Hepatocyte (in vitro differentiated cells): ENCODE measurements at regions not wholly inside any gene's neighbourhood (a gene's known extent, or its start where the extent isn't known, plus 50 kb on each side); places are given as distances from the start of the nearest gene placed in this dataset.

ENCODE experiments used
- DNase-seq: peaks from one replicate; pipeline ENCODE4 v3.0.0-alpha.2; 2016; ENCODE audit warnings: low spot score
- H2AFZ ChIP-seq: fragments of 200-600 bp; sonication (generic); 2 replicates; pipeline ENCODE4 v1.6.0; 2016; ENCODE audit warnings: antibody characterized with exemption, mild to moderate bottlenecking
- H3K27ac ChIP-seq: fragments of 200-600 bp; sonication (generic); 2 replicates; pipeline ENCODE4 v1.5.1; 2016; ENCODE audit warnings: mild to moderate bottlenecking
- H3K27me3 ChIP-seq: fragments of 200-600 bp; sonication (generic); 2 replicates; pipeline ENCODE4 v1.6.1; 2016
- H3K36me3 ChIP-seq: fragments of 200-600 bp; sonication (generic); replicated peaks from 2 replicates; pipeline ENCODE4 v1.5.1; 2016; ENCODE audit warnings: low read depth; ENCODE audit not compliant: insufficient read depth
- H3K4me1 ChIP-seq: fragments of 200-600 bp; sonication (generic); 2 replicates; pipeline ENCODE4 v1.5.1; 2016; ENCODE audit warnings: mild to moderate bottlenecking, moderate library complexity; ENCODE audit not compliant: insufficient read depth
- H3K4me2 ChIP-seq: fragments of 200-600 bp; sonication (generic); 2 replicates; pipeline ENCODE4 v1.6.0; 2016
- H3K4me3 ChIP-seq: fragments of 200-600 bp; sonication (generic); 2 replicates; pipeline ENCODE4 v1.5.1; 2016; ENCODE audit warnings: mild to moderate bottlenecking
- H3K79me2 ChIP-seq: fragments of 200-600 bp; sonication (generic); 2 replicates; pipeline ENCODE4 v1.6.0; 2017; ENCODE audit warnings: mild to moderate bottlenecking
- H3K9me2 ChIP-seq: fragments of 200-600 bp; sonication (generic); replicated peaks from 2 replicates; pipeline ENCODE4 v1.6.0; 2017; ENCODE audit warnings: mild to moderate bottlenecking; ENCODE audit not compliant: insufficient read depth
- H3K9me3 ChIP-seq: fragments of 200-600 bp; sonication (generic); 2 replicates; pipeline ENCODE4 v1.5.1; 2016; ENCODE audit warnings: low read depth, mild to moderate bottlenecking
- H4K20me1 ChIP-seq: fragments of 200-600 bp; sonication (generic); 2 replicates; pipeline ENCODE4 v1.6.0; 2016; ENCODE audit warnings: mild to moderate bottlenecking; ENCODE audit not compliant: insufficient read depth, poor library complexity, severe bottlenecking
- CTCF ChIP-seq: fragments of 200-600 bp; sonication (generic); IDR thresholded peaks from 2 replicates; pipeline ENCODE4 v1.5.1; 2016; ENCODE audit warnings: antibody characterized with exemption, mild to moderate bottlenecking; ENCODE audit not compliant: poor library complexity
- EZH2 ChIP-seq: fragments of 200-600 bp; sonication (generic); IDR thresholded peaks from 2 replicates; pipeline ENCODE4 v1.6.1; 2016; ENCODE audit warnings: antibody characterized with exemption, mild to moderate bottlenecking, borderline replicate concordance
- EZH2phosphoT487 ChIP-seq: fragments of 200-600 bp; sonication (generic); IDR thresholded peaks from one replicate; pipeline ENCODE4 v1.6.1; 2018; ENCODE audit warnings: antibody characterized with exemption, mild to moderate bottlenecking, low read depth, moderate library complexity; ENCODE audit not compliant: unreplicated experiment, severe bottlenecking
- WGBS: methylation state at CpG from one replicate; pipeline ENCODE4 v1.1.6; 2016; ENCODE audit warnings: low lambda C conversion rate; ENCODE audit errors: missing lambda C conversion rate; 5-methylcytosine and 5-hydroxymethylcytosine counted together

GRCh38 chr5:142403583-142403982 lies 78.8 kb upstream of the SPRY4 start:
- no peak for TF ChIP-seq CTCF
- no peak for TF ChIP-seq EZH2
- no peak for TF ChIP-seq EZH2phosphoT487
- Histone ChIP-seq H3K9me2 (no peaks in the 10 kb centered on the region), H3K4me3 (no peak overlapping the region), H3K36me3 (no peaks in the 10 kb centered on the region), H2AFZ (peak overlapping the region; percentile 2), H4K20me1 (no peaks in the 10 kb centered on the region), H3K4me1 (peaks cover 20% of the 10 kb centered on the region), H3K4me2 (peak overlapping the region; percentile 55), H3K27ac (peak overlapping the region; percentile 82), H3K27me3 (no peaks in the 10 kb centered on the region), H3K9me3 (no peaks in the 10 kb centered on the region), H3K79me2 (no peaks in the 10 kb centered on the region)
- WGBS, result 51% methylated on average over 7 of the region's 7 CpGs
- peak; percentile 30 for DNase-seq

GRCh38 chr5:142402752-142403318 lies 78.0 kb upstream of the SPRY4 start:
- no peak for TF ChIP-seq EZH2
- TF ChIP-seq EZH2phosphoT487, result no peak
- TF ChIP-seq CTCF, result no peak
- H3K36me3 ChIP-seq, result no peaks in the 10 kb centered on the region
- no peaks in the 10 kb centered on the region for H3K79me2 ChIP-seq
- 98% methylated on average over 3 of the region's 3 CpGs for WGBS
- peaks cover 20% of the 10 kb centered on the region for H3K4me1 ChIP-seq
- H3K9me3 ChIP-seq, result no peaks in the 10 kb centered on the region
- no peaks in the 10 kb centered on the region for H3K27me3 ChIP-seq
- H3K4me3 ChIP-seq, result no peak overlapping the region
- no peak for DNase-seq
- H3K27ac ChIP-seq, result peak overlapping the region; percentile 54
- H2AFZ ChIP-seq, result no peak overlapping the region
- no peak overlapping the region for H3K4me2 ChIP-seq
- no peaks in the 10 kb centered on the region for H4K20me1 ChIP-seq
- H3K9me2 ChIP-seq, result no peaks in the 10 kb centered on the region

GRCh38 chr5:142400415-142400814 lies 75.6 kb upstream of the SPRY4 start:
- no peaks in the 10 kb centered on the region for H3K9me3 ChIP-seq
- WGBS, result 71% methylated on average over 8 of the region's 8 CpGs
- no peak overlapping the region for H3K4me2 ChIP-seq

More at GRCh38 chr5:142400415-142400814, 75.6 kb upstream of the SPRY4 start:
- Histone ChIP-seq H3K4me3 (no peak overlapping the region), H4K20me1 (no peaks in the 10 kb centered on the region), H3K79me2 (no peaks in the 10 kb centered on the region), H3K27me3 (no peaks in the 10 kb centered on the region), H3K4me1 (peaks cover 20% of the 10 kb centered on the region), H3K9me2 (no peaks in the 10 kb centered on the region), H3K27ac (no peak overlapping the region), H3K36me3 (no peaks in the 10 kb centered on the region), H2AFZ (no peak overlapping the region)
- DNase-seq, result no peak
- TF ChIP-seq CTCF (no peak), EZH2 (no peak), EZH2phosphoT487 (no peak)
